Iris pigment epithelial cell (primary cell): ENCODE measurements at regions not wholly inside any gene's neighbourhood (a gene's known extent, or its start where the extent isn't known, plus 50 kb on each side); places are given as distances from the start of the nearest gene placed in this dataset.

Experiments
- DNase-seq: peaks from one replicate; pipeline ENCODE4 v3.0.0-alpha.2; 2011; ENCODE audit warnings: low read depth

- DNase-seq = no peak
Measured at GRCh38 chr2:139949242-139949972, 1169.2 kb upstream of the NXPH2 start.

GRCh38 chr2:139946690-139947089 is 1166.5 kb upstream of the NXPH2 start:
- no peak for DNase-seq

- no peak for DNase-seq
Measured at GRCh38 chr2:139940686-139941085, 1160.5 kb upstream of the NXPH2 start.

GRCh38 chr2:139925903-139926302 is 1145.7 kb upstream of the NXPH2 start:
- no peak for DNase-seq

GRCh38 chr2:139924070-139924469 is 1143.9 kb upstream of the NXPH2 start:
- no peak for DNase-seq

GRCh38 chr2:139918982-139919381 is 1138.8 kb upstream of the NXPH2 start:
- no peak for DNase-seq

GRCh38 chr2:139917690-139918384 is 1137.6 kb upstream of the NXPH2 start:
- no peak for DNase-seq

GRCh38 chr2:139916822-139917221 is 1136.6 kb upstream of the NXPH2 start:
- DNase-seq = no peak

- no peak for DNase-seq
Measured at GRCh38 chr2:139911160-139911559, 1131.0 kb upstream of the NXPH2 start.

- DNase-seq = no peak
Measured at GRCh38 chr2:139909136-139909535, 1128.9 kb upstream of the NXPH2 start.

- no peak for DNase-seq
Measured at GRCh38 chr2:139905624-139906023, 1125.4 kb upstream of the NXPH2 start.

- DNase-seq = no peak
Measured at GRCh38 chr2:139891636-139892035, 1111.4 kb upstream of the NXPH2 start.

GRCh38 chr2:139885921-139886498 is 1105.8 kb upstream of the NXPH2 start:
- no peak for DNase-seq

GRCh38 chr2:139876964-139877363 is 1096.8 kb upstream of the NXPH2 start:
- no peak for DNase-seq

GRCh38 chr2:139876321-139876720 is 1096.1 kb upstream of the NXPH2 start:
- no peak for DNase-seq

GRCh38 chr2:139872503-139872902 is 1092.3 kb upstream of the NXPH2 start:
- DNase-seq = no peak

GRCh38 chr2:139872032-139872431 is 1091.8 kb upstream of the NXPH2 start:
- DNase-seq = no peak

GRCh38 chr2:139867601-139868226 is 1087.5 kb upstream of the NXPH2 start:
- DNase-seq = no peak

GRCh38 chr2:139864821-139865302 is 1084.7 kb upstream of the NXPH2 start:
- no peak for DNase-seq

GRCh38 chr2:139854769-139855483 is 1074.7 kb upstream of the NXPH2 start:
- no peak for DNase-seq

- no peak for DNase-seq
Measured at GRCh38 chr2:139850254-139850890, 1070.2 kb upstream of the NXPH2 start.

GRCh38 chr2:139836769-139837168 is 1056.6 kb upstream of the NXPH2 start:
- no peak for DNase-seq
